ENCODE measurements at regions not wholly inside any gene's neighbourhood (a gene's known extent, or its start where the extent isn't known, plus 50 kb on each side); places are given as distances from the start of the nearest gene placed in this dataset.

DNA sequence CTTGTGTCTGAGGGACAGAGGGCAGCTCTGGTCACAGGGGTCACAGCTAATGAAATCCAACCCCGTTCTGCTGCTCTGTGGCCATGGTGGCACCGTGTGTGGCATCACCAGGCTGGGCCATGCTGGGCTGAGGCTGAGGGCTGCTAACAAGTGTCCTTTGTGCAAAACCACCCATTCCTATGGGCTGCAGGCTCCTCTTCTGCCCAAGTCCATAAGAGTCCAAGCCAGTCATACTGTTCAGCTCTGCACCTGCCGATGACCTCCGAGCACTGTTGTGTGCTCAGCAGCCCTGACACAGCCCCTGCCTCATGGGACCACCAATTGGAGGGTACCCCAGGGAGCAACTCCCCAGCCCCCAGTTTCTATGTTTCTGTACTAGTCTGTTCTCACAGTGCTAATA is 133.1 kb downstream of the WDR11 start:
- no peaks in the 10 kb centered on the region for H4K20me1 ChIP-seq (ENCODE audit: insufficient read depth, low read length, poor library complexity, severe bottlenecking)
- no peaks in the 10 kb centered on the region for H3K79me2 ChIP-seq (ENCODE audit: insufficient read depth, low read length)
- H3K4me3 ChIP-seq (ENCODE audit: low read length, poor library complexity, severe bottlenecking), result no peak overlapping the region
- H3K4me2 ChIP-seq (ENCODE audit: low read depth, low read length, poor library complexity, severe bottlenecking), result no peak overlapping the region
- peaks cover 3% of the 10 kb centered on the region; the same call in 1 of the 2 replicates for H3K9me3 ChIP-seq (ENCODE audit: insufficient read depth, low read depth, low read length)
- TF ChIP-seq EZH2phosphoT487 (IDR thresholded peaks at IDR 0.05; ENCODE audit: borderline replicate concordance), result no peak
- TF ChIP-seq, protein P1, sequence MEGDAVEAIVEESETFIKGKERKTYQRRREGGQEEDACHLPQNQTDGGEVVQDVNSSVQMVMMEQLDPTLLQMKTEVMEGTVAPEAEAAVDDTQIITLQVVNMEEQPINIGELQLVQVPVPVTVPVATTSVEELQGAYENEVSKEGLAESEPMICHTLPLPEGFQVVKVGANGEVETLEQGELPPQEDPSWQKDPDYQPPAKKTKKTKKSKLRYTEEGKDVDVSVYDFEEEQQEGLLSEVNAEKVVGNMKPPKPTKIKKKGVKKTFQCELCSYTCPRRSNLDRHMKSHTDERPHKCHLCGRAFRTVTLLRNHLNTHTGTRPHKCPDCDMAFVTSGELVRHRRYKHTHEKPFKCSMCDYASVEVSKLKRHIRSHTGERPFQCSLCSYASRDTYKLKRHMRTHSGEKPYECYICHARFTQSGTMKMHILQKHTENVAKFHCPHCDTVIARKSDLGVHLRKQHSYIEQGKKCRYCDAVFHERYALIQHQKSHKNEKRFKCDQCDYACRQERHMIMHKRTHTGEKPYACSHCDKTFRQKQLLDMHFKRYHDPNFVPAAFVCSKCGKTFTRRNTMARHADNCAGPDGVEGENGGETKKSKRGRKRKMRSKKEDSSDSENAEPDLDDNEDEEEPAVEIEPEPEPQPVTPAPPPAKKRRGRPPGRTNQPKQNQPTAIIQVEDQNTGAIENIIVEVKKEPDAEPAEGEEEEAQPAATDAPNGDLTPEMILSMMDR (conservative IDR thresholded peaks at IDR 0.05; ENCODE audit: low read length), result no peak
- H3K9ac ChIP-seq (ENCODE audit: low read depth, low read length, poor library complexity, severe bottlenecking), result no peak overlapping the region
- no peaks in the 10 kb centered on the region for H3K9me2 ChIP-seq (replicated peaks; ENCODE audit: low read depth, low read length)
- no peaks in the 10 kb centered on the region for H3K27me3 ChIP-seq (ENCODE audit: insufficient read depth, low read length, poor library complexity, severe bottlenecking)
- no peaks in the 10 kb centered on the region for H3K4me1 ChIP-seq (ENCODE audit: insufficient read depth, low read length, poor library complexity, severe bottlenecking)
- no peaks in the 10 kb centered on the region for H3F3A ChIP-seq (ENCODE audit: low read depth)
- H2AFZ ChIP-seq (ENCODE audit: low read length), result no peak overlapping the region
- H3K36me3 ChIP-seq (ENCODE audit: insufficient read depth, low read length), result no peaks in the 10 kb centered on the region

DNA sequence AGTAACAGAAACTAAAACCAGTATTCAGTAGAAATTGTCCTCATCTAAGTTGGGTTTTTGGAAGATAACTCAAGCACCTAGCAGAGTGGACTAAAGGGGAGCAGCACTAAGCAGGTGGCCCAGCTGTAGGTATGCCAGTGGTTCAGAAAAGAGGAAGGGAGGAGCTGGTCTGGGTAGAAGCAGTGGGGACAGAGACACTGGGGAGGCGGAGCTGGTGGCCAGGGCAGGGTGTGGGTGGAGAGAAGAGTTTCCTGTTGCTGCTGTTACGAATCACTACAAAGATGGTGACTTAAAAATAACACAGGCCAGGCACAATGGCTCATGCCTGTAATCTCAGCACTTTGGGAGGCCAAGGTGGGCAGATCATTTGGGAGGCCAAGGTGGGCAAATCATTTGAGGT is 136.2 kb downstream of the WDR11 start:
- Histone ChIP-seq H3K79me2 (ENCODE audit: insufficient read depth, low read length) (no peaks in the 10 kb centered on the region), H3F3A (ENCODE audit: low read depth) (no peaks in the 10 kb centered on the region), H3K36me3 (ENCODE audit: insufficient read depth, low read length) (no peaks in the 10 kb centered on the region), H3K4me2 (ENCODE audit: low read depth, low read length, poor library complexity, severe bottlenecking) (no peak overlapping the region), H3K9me2 (replicated peaks; ENCODE audit: low read depth, low read length) (no peaks in the 10 kb centered on the region), H3K9me3 (ENCODE audit: insufficient read depth, low read depth, low read length) (peaks cover 3% of the 10 kb centered on the region; the same call in 1 of the 2 replicates), H3K9ac (ENCODE audit: low read depth, low read length, poor library complexity, severe bottlenecking) (no peak overlapping the region), H3K27me3 (ENCODE audit: insufficient read depth, low read length, poor library complexity, severe bottlenecking) (no peaks in the 10 kb centered on the region), H4K20me1 (ENCODE audit: insufficient read depth, low read length, poor library complexity, severe bottlenecking) (no peaks in the 10 kb centered on the region), H3K4me3 (ENCODE audit: low read length, poor library complexity, severe bottlenecking) (no peak overlapping the region), H3K4me1 (ENCODE audit: insufficient read depth, low read length, poor library complexity, severe bottlenecking) (no peaks in the 10 kb centered on the region), H2AFZ (ENCODE audit: low read length) (no peak overlapping the region)
- no peak for TF ChIP-seq EZH2phosphoT487 (IDR thresholded peaks at IDR 0.05; ENCODE audit: borderline replicate concordance)
- TF ChIP-seq, protein P1 (conservative IDR thresholded peaks at IDR 0.05; ENCODE audit: low read length), result no peak

GRCh38 chr10:120988751-120989150 is 137.6 kb downstream of the WDR11 start:
- Histone ChIP-seq H3K9me2 (replicated peaks; ENCODE audit: low read depth, low read length) (no peaks in the 10 kb centered on the region), H3K4me2 (ENCODE audit: low read depth, low read length, poor library complexity, severe bottlenecking) (no peak overlapping the region), H3K79me2 (ENCODE audit: insufficient read depth, low read length) (no peaks in the 10 kb centered on the region), H3K9me3 (ENCODE audit: insufficient read depth, low read depth, low read length) (peaks cover 3% of the 10 kb centered on the region; the same call in 1 of the 2 replicates), H3K27me3 (ENCODE audit: insufficient read depth, low read length, poor library complexity, severe bottlenecking) (no peaks in the 10 kb centered on the region), H3K36me3 (ENCODE audit: insufficient read depth, low read length) (no peaks in the 10 kb centered on the region), H3K9ac (ENCODE audit: low read depth, low read length, poor library complexity, severe bottlenecking) (no peak overlapping the region), H3K4me3 (ENCODE audit: low read length, poor library complexity, severe bottlenecking) (no peak overlapping the region), H3F3A (ENCODE audit: low read depth) (no peaks in the 10 kb centered on the region), H4K20me1 (ENCODE audit: insufficient read depth, low read length, poor library complexity, severe bottlenecking) (no peaks in the 10 kb centered on the region), H3K4me1 (ENCODE audit: insufficient read depth, low read length, poor library complexity, severe bottlenecking) (no peaks in the 10 kb centered on the region), H2AFZ (ENCODE audit: low read length) (no peak overlapping the region)
- TF ChIP-seq, protein P1 (conservative IDR thresholded peaks at IDR 0.05; ENCODE audit: low read length), result no peak
- TF ChIP-seq EZH2phosphoT487 (IDR thresholded peaks at IDR 0.05; ENCODE audit: borderline replicate concordance), result no peak
